ENCODE measurements at regions not wholly inside any gene's neighbourhood (a gene's known extent, or its start where the extent isn't known, plus 50 kb on each side); places are given as distances from the start of the nearest gene placed in this dataset.
A peak's percentile ranks its signal among the peaks of the same experiment; 100 is the strongest.

DNA sequence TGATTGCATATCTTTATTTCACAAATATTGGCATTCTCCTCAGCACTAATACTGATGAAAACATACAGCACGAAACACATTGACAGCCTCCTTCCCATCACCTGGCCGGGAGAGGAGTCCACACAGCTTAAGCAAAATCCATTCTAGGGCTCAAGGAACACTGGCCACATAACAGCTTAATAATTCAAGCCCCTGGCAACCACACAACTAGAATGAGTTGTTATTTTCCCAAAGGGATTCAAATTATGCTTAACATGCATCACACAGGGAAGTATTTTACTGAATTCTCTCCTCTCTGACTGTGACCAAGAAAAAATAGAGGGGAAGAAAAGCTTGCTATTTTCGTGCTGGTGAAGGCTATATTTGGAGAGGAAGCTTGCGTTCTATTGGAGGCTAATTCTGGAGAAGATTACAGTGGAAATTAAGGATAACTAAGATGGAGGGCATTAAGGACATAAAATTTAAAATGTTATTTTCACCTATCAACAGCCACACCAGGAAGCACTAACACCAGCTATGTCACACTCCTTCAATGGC lies 198.5 kb downstream of the ADGRG6 start:
- DNase-seq (ENCODE audit: low read depth, low spot score) = no peak

- no peak for DNase-seq (ENCODE audit: low read depth, low spot score)
These were observed 200.0 kb downstream of the ADGRG6 start for GRCh38 chr6:142501795-142502194.

GRCh38 chr6:142507065-142507464 lies 205.3 kb downstream of the ADGRG6 start:
- no peak for DNase-seq (ENCODE audit: low read depth, low spot score)

GRCh38 chr6:142510211-142510610 lies 208.4 kb downstream of the ADGRG6 start:
- no peak for DNase-seq (ENCODE audit: low read depth, low spot score)

- no peak for DNase-seq (ENCODE audit: low read depth, low spot score)
These were observed 216.3 kb downstream of the ADGRG6 start for GRCh38 chr6:142518126-142518525.

GRCh38 chr6:142518761-142519160 lies 217.0 kb downstream of the ADGRG6 start:
- DNase-seq (ENCODE audit: low read depth, low spot score) = no peak

DNA sequence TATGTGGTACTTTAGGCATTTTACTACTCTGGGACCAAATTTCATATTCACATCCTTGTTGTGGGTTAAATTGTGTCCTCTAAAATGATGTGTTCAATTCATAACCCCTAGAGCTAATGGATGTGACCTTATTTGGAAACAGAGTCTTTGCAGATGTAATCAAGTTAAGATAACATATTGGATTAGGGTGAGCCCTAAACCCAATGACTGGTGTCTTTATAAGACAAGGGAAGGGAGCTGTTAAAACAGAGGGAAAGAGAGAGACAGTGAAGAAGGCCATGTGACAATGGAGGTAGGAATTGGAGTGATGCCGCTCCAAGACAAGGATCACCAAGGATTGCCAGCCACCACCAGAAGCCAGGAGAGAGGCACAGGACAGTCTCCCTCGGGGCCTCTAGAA lies 220.0 kb downstream of the ADGRG6 start:
- DNase-seq (ENCODE audit: low read depth, low spot score) = no peak

GRCh38 chr6:142523515-142524375 lies 221.9 kb downstream of the ADGRG6 start:
- no peak for DNase-seq (ENCODE audit: low read depth, low spot score)

- no peak for DNase-seq (ENCODE audit: low read depth, low spot score)
These were observed 228.8 kb downstream of the ADGRG6 start for GRCh38 chr6:142530566-142530965.

- DNase-seq (ENCODE audit: low read depth, low spot score) = no peak
These were observed 229.9 kb downstream of the ADGRG6 start for GRCh38 chr6:142531727-142532126.

- DNase-seq (ENCODE audit: low read depth, low spot score) = no peak
These were observed 232.3 kb downstream of the ADGRG6 start for GRCh38 chr6:142534076-142534475.

DNA sequence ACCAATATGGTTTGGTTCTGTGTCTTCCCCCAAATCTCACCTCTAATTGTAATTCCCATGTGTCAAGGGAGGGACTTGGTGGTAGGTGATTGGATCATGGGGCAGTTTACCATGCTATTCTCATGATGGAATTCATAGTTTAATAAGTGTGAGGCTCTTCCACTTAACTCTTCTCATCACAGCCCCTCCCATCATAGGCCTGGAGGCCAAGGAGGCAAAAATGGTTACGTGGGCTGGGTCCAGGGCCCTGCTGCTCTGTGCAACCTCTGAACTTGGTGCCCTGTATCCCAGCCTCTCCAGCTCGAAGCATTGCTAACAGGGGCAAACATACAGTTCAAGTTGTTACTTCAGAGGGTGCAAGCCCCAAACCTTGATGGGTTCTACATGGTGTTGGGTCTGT lies 232.7 kb downstream of the ADGRG6 start:
- no peak for DNase-seq (ENCODE audit: low read depth, low spot score)

GRCh38 chr6:142537612-142538478 lies 236.0 kb downstream of the ADGRG6 start:
- DNase-seq (ENCODE audit: low read depth, low spot score) = no peak

DNA sequence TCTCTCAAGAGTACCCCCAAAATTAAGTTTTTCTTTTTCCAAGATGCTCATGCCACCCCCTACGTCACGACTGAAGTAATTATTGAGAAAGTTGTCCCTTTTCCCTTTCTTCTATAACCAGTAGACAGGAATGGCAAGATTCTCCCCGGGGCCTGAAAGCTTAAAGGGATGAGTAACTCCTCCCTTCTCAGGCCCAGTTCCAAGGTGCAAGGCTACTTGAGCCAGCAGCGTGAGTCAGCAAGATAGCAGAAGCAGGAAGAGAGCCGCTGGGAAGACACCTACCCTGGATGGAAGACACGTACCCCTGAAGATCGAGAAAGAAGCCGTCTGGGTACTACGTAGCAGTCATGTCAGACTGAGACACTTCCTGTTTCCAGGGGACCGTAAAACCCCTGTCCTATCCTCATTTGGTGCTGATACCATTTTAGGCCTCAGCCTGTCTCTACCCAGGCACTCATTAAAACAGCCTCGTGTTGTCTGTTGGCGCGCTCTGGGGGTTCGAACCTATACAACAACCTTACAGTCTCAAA lies 241.0 kb downstream of the ADGRG6 start:
- DNase-seq (ENCODE audit: low read depth, low spot score) = no peak

- DNase-seq (ENCODE audit: low read depth, low spot score) = no peak
These were observed 241.8 kb downstream of the ADGRG6 start for GRCh38 chr6:142543606-142544005.

- DNase-seq (ENCODE audit: low read depth, low spot score) = no peak
These were observed 242.5 kb downstream of the ADGRG6 start for GRCh38 chr6:142544199-142544838.

GRCh38 chr6:142545147-142545546 lies 243.3 kb downstream of the ADGRG6 start:
- DNase-seq (ENCODE audit: low read depth, low spot score) = no peak

DNA sequence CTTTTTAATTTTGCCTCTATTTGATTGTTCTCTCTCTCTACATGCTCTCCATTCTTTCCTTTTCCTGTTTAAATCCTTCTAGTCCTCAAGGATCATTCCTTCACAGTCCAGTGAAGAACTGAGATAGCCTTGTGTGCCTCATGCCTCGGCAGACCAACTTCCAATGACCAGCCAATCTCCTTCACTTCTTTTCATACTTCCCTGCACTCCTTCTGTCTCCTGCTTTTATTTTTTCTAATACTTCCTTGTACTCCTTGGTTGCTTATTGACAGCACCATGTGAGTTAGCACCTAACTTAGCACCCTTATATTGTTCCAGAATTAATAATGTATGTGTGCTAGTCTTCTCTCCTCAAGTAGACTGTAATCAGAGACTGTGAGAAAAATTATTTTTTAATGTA lies 246.8 kb downstream of the ADGRG6 start:
- no peak for DNase-seq (ENCODE audit: low read depth, low spot score)

DNA sequence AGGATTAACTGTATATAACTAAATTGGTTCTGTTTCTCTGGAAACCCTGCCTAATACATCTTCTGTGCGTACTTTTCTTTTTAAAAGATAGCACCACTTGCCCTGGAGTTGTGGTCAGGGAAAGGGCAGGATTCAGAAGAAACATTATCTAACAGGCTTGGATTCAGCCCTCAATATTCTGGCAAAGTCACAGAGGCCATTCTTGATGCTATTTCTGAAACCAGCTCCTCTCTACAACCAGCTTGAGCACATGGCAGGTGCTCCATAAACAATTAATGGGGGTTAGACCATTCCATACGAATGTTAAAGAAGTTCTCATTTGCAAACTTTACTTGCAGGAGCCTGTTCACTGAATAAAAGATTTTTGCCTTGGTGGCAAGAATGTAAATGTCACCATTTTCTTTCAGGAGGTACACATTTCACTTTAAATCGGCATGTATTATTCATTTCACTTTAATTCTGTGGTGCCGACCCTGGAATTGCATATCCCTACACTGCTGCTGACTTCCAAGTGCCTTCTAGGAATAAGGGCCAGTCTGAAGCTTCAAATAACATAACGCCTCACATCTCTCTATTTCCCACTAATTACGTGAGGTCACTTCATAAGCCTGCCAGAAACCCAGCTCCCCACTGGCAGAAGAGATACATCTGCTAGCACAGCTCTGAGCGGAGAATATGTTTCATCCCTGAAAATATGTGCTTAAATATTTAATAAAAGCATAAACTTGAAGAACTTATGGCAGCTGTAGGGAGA lies 248.7 kb downstream of the ADGRG6 start:
- no peak for DNase-seq (ENCODE audit: low read depth, low spot score)

GRCh38 chr6:142551274-142551811 lies 249.5 kb downstream of the ADGRG6 start:
- peak; percentile 7 for DNase-seq (ENCODE audit: low read depth, low spot score)

GRCh38 chr6:142558786-142559185 lies 257.0 kb downstream of the ADGRG6 start:
- no peak for DNase-seq (ENCODE audit: low read depth, low spot score)

Data from activated naive CD8-positive, alpha-beta T cell treated with anti-CD3 and anti-CD28 coated beads, Interleukin-2, amount 50 U/mL, for 16 hours (primary cell).